ENCODE measurements at regions not wholly inside any gene's neighbourhood (a gene's known extent, or its start where the extent isn't known, plus 50 kb on each side); places are given as distances from the start of the nearest gene placed in this dataset.

DNA sequence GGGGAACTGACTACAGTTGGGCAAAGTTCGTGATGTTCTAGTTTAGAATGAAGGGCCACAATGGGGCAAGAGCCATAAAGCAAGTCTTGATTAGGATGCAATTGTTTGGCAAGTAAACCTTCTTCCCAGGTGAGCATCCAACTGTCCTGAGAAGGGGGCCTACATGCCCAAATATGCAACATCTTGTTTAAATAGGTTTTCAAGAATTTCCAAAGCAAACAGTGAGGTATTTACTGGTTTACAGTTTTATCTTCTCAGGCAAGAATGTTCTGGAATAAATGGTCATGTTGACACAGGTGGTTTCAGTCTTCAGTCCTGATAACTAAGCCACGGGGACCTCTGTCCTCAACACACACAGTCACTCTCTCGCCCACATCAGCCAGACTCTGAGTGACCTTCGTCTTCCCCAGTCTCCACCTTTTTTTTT, 90.3 kb upstream of the FAM174B start:
- no peaks in the 10 kb centered on the region for H3K27me3 Mint-ChIP-seq (ENCODE audit: insufficient read depth)
- no peak overlapping the region for H3K27ac Mint-ChIP-seq
- Histone ChIP-seq H3K27ac (ENCODE audit: low read depth, low read length) (no peak overlapping the region), H3K9me3 (ENCODE audit: control insufficient read depth, low read length) (no peaks in the 10 kb centered on the region), H3K4me1 (ENCODE audit: control insufficient read depth, insufficient read depth, low read length) (no peaks in the 10 kb centered on the region), H3K9ac (ENCODE audit: extremely low read depth, low read length, poor library complexity, severe bottlenecking) (no peak overlapping the region), H3K36me3 (ENCODE audit: control insufficient read depth, insufficient read depth, low read length) (no peaks in the 10 kb centered on the region), H3K4me3 (ENCODE audit: low read length) (no peak overlapping the region), H3K27me3 (ENCODE audit: control insufficient read depth, insufficient read depth, low read length, poor library complexity, severe bottlenecking) (no peaks in the 10 kb centered on the region)
- no peaks in the 10 kb centered on the region for H3K9me3 Mint-ChIP-seq
- WGBS, 2 experiments (ENCODE audit: insufficient coverage in 1 of 2, insufficient read length in 1 of 2) = 40 to 71% methylated on average over 1 to 4 of the region's 4 CpGs
- H3K4me1 Mint-ChIP-seq = peaks cover 11% of the 10 kb centered on the region
- DNase-seq = no peak
- H3K4me3 Mint-ChIP-seq = no peak overlapping the region
- TF ChIP-seq, protein P1, sequence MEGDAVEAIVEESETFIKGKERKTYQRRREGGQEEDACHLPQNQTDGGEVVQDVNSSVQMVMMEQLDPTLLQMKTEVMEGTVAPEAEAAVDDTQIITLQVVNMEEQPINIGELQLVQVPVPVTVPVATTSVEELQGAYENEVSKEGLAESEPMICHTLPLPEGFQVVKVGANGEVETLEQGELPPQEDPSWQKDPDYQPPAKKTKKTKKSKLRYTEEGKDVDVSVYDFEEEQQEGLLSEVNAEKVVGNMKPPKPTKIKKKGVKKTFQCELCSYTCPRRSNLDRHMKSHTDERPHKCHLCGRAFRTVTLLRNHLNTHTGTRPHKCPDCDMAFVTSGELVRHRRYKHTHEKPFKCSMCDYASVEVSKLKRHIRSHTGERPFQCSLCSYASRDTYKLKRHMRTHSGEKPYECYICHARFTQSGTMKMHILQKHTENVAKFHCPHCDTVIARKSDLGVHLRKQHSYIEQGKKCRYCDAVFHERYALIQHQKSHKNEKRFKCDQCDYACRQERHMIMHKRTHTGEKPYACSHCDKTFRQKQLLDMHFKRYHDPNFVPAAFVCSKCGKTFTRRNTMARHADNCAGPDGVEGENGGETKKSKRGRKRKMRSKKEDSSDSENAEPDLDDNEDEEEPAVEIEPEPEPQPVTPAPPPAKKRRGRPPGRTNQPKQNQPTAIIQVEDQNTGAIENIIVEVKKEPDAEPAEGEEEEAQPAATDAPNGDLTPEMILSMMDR (conservative IDR thresholded peaks at IDR 0.05) = no peak
- no peaks in the 10 kb centered on the region for H3K36me3 Mint-ChIP-seq (ENCODE audit: low read depth)

DNA sequence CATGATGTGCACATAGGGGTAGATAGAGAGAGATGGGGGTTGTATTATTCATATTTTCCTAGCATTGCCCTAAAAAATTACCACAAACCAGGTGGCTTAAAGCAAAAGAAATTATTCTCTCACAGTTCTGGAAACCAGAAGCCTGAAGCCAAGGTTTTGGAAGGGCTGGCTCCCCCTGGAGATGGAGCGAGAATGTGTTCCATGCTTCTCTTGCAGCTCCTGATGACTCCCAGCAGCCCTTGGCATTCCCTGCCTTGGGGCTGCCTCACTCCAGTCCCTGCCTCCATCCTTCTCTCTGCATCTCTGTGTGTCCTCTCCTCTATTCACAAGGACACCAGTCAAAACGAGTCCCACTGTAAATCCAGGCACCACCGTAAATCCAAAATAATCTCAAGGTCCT, 91.5 kb upstream of the FAM174B start:
- no peak overlapping the region for H3K4me3 ChIP-seq (ENCODE audit: low read length)
- no peak overlapping the region for H3K27ac Mint-ChIP-seq
- H3K9me3 ChIP-seq (ENCODE audit: control insufficient read depth, low read length) = no peaks in the 10 kb centered on the region
- no peaks in the 10 kb centered on the region for H3K4me1 ChIP-seq (ENCODE audit: control insufficient read depth, insufficient read depth, low read length)
- no peaks in the 10 kb centered on the region for H3K9me3 Mint-ChIP-seq
- H3K9ac ChIP-seq (ENCODE audit: extremely low read depth, low read length, poor library complexity, severe bottlenecking) = no peak overlapping the region
- no peaks in the 10 kb centered on the region for H3K27me3 ChIP-seq (ENCODE audit: control insufficient read depth, insufficient read depth, low read length, poor library complexity, severe bottlenecking)
- DNase-seq = peak; percentile 50
- H3K4me3 Mint-ChIP-seq = no peak overlapping the region
- H3K27ac ChIP-seq (ENCODE audit: low read depth, low read length) = no peak overlapping the region
- no peaks in the 10 kb centered on the region for H3K27me3 Mint-ChIP-seq (ENCODE audit: insufficient read depth)
- TF ChIP-seq, protein P1 (conservative IDR thresholded peaks at IDR 0.05) = peak; percentile 45
- no peaks in the 10 kb centered on the region for H3K36me3 Mint-ChIP-seq (ENCODE audit: low read depth)
- 86 to 100% methylated on average over 1 to 3 of the region's 3 CpGs for WGBS, 2 experiments (ENCODE audit: insufficient coverage in 1 of 2, insufficient read length in 1 of 2)
- no peaks in the 10 kb centered on the region for H3K36me3 ChIP-seq (ENCODE audit: control insufficient read depth, insufficient read depth, low read length)
- H3K4me1 Mint-ChIP-seq = peaks cover 11% of the 10 kb centered on the region

DNA sequence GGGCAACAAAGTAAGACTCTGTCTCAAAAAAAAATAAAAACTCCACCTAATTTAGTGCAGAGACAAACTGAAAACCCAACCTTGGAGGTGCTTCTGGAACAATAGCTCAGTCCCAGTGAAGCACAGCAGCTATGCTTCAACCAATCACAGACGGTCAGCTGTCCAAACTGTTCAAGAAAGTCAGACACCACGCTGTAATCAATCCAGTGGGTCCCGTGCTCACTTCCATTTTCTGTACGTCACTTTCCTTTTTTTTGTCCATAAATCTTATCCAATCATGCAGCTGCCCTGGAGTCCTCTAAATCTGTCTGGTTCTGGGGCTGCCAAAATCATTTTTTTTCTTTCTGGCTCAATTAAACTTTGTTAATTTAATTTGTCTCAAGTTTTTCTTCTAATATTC, 93.6 kb upstream of the FAM174B start:
- Histone ChIP-seq H3K36me3 (ENCODE audit: control insufficient read depth, insufficient read depth, low read length) (no peaks in the 10 kb centered on the region), H3K9me3 (ENCODE audit: control insufficient read depth, low read length) (no peaks in the 10 kb centered on the region), H3K9ac (ENCODE audit: extremely low read depth, low read length, poor library complexity, severe bottlenecking) (no peak overlapping the region), H3K27me3 (ENCODE audit: control insufficient read depth, insufficient read depth, low read length, poor library complexity, severe bottlenecking) (no peaks in the 10 kb centered on the region), H3K4me3 (ENCODE audit: low read length) (no peak overlapping the region), H3K4me1 (ENCODE audit: control insufficient read depth, insufficient read depth, low read length) (no peaks in the 10 kb centered on the region), H3K27ac (ENCODE audit: low read depth, low read length) (no peak overlapping the region)
- Mint-ChIP-seq H3K27ac (no peak overlapping the region), H3K27me3 (ENCODE audit: insufficient read depth) (no peaks in the 10 kb centered on the region), H3K4me1 (no peaks in the 10 kb centered on the region), H3K36me3 (ENCODE audit: low read depth) (no peaks in the 10 kb centered on the region), H3K4me3 (no peak overlapping the region), H3K9me3 (no peaks in the 10 kb centered on the region)
- TF ChIP-seq, protein P1 (conservative IDR thresholded peaks at IDR 0.05) = no peak
- DNase-seq = no peak
- WGBS, 2 experiments (ENCODE audit: insufficient coverage in 1 of 2, insufficient read length in 1 of 2) = 92 to 98% methylated on average over 3 to 4 of the region's 4 CpGs

All from endodermal cell (in vitro differentiated cells).